SJSA1 (cell line): ENCODE measurements at regions not wholly inside any gene's neighbourhood (a gene's known extent, or its start where the extent isn't known, plus 50 kb on each side); places are given as distances from the start of the nearest gene placed in this dataset.
"Not testable (repeated sequence)": the region's sequence is repeated elsewhere in the genome, so short reads cannot be mapped to it uniquely, and the experiment has no call there.

Experiments used
- DNase-seq, 2 experiments: peaks; one replicate each; pipeline ENCODE4 v3.0.0-alpha.2; 2015 to 2020; ENCODE audit warnings: low spot score in 2 of 2, low read depth in 1 of 2
- H3K27ac ChIP-seq: fragments of 250-450 bp; sonication (Bioruptor Pico); 2 replicates; pipeline ENCODE4 v1.5.1; 2020; ENCODE audit warnings: mild to moderate bottlenecking, moderate library complexity
- H3K27me3 ChIP-seq: fragments of 250-450 bp; sonication (Bioruptor Pico); replicated peaks from 2 replicates; pipeline ENCODE4 v1.5.1; 2020; ENCODE audit warnings: mild to moderate bottlenecking, moderate library complexity
- H3K36me3 ChIP-seq: fragments of 250-450 bp; sonication (Bioruptor Pico); 2 replicates; pipeline ENCODE4 v1.5.1; 2020; ENCODE audit warnings: mild to moderate bottlenecking
- H3K4me1 ChIP-seq: fragments of 250-450 bp; sonication (Bioruptor Pico); replicated peaks from 2 replicates; pipeline ENCODE4 v1.6.1; 2021; ENCODE audit warnings: mild to moderate bottlenecking
- H3K4me3 ChIP-seq: fragments of 250-450 bp; sonication (Bioruptor Pico); 2 replicates; pipeline ENCODE4 v1.5.1; 2020; ENCODE audit warnings: mild to moderate bottlenecking
- H3K9me3 ChIP-seq: fragments of 250-450 bp; sonication (Bioruptor Pico); replicated peaks from 2 replicates; pipeline ENCODE4 v1.5.1; 2020; ENCODE audit warnings: mild to moderate bottlenecking

GRCh38 chr22:49691256-49691655 is 136.4 kb downstream of the BRD1 start:
- no peaks in the 10 kb centered on the region for H3K9me3 ChIP-seq
- peaks cover 14% of the 10 kb centered on the region; the same call in 1 of the 2 replicates for H3K4me1 ChIP-seq
- H3K36me3 ChIP-seq = no peaks in the 10 kb centered on the region
- H3K27me3 ChIP-seq = peaks cover 4% of the 10 kb centered on the region
- peak in 1 of 2 experiments; percentile 15 for DNase-seq
- no peak overlapping the region for H3K27ac ChIP-seq
- H3K4me3 ChIP-seq = no peak overlapping the region

GRCh38 chr22:49690454-49690853 is 137.2 kb downstream of the BRD1 start:
- Histone ChIP-seq H3K27me3 (peaks cover 4% of the 10 kb centered on the region), H3K36me3 (no peaks in the 10 kb centered on the region), H3K4me3 (no peak overlapping the region), H3K9me3 (no peaks in the 10 kb centered on the region), H3K4me1 (peaks cover 14% of the 10 kb centered on the region; the same call in 1 of the 2 replicates), H3K27ac (no peak overlapping the region)
- DNase-seq = peak in 1 of 2 experiments; percentile 41

GRCh38 chr22:49689858-49690257 is 137.8 kb downstream of the BRD1 start:
- DNase-seq = peak in 1 of 2 experiments; percentile 46
- H3K27ac ChIP-seq = no peak overlapping the region
- H3K36me3 ChIP-seq = no peaks in the 10 kb centered on the region
- no peak overlapping the region for H3K4me3 ChIP-seq
- H3K9me3 ChIP-seq = no peaks in the 10 kb centered on the region
- peaks cover 4% of the 10 kb centered on the region for H3K27me3 ChIP-seq
- H3K4me1 ChIP-seq = peaks cover 14% of the 10 kb centered on the region; the same call in 1 of the 2 replicates

GRCh38 chr22:49689255-49689770 is 138.4 kb downstream of the BRD1 start:
- peaks cover 4% of the 10 kb centered on the region for H3K27me3 ChIP-seq
- no peak overlapping the region for H3K27ac ChIP-seq
- H3K36me3 ChIP-seq = no peaks in the 10 kb centered on the region
- DNase-seq = peak in 1 of 2 experiments; percentile 34
- peaks cover 14% of the 10 kb centered on the region; the same call in 1 of the 2 replicates for H3K4me1 ChIP-seq
- no peak overlapping the region for H3K4me3 ChIP-seq
- H3K9me3 ChIP-seq = no peaks in the 10 kb centered on the region

GRCh38 chr22:49688516-49689254 is 139.0 kb downstream of the BRD1 start:
- no peaks in the 10 kb centered on the region for H3K9me3 ChIP-seq
- peaks cover 14% of the 10 kb centered on the region; the same call in 1 of the 2 replicates for H3K4me1 ChIP-seq
- H3K4me3 ChIP-seq = no peak overlapping the region
- H3K36me3 ChIP-seq = no peaks in the 10 kb centered on the region; the same call in 1 of the 2 replicates
- H3K27me3 ChIP-seq = peaks cover 4% of the 10 kb centered on the region
- no peak overlapping the region for H3K27ac ChIP-seq
- peak in 1 of 2 experiments; percentile 28 for DNase-seq

GRCh38 chr22:49687786-49688515 is 139.7 kb downstream of the BRD1 start:
- H3K27ac ChIP-seq = no peak overlapping the region
- peak in 1 of 2 experiments; percentile 39 for DNase-seq
- H3K27me3 ChIP-seq = peaks cover 4% of the 10 kb centered on the region
- H3K4me3 ChIP-seq = no peak overlapping the region
- peaks cover 14% of the 10 kb centered on the region; the same call in 1 of the 2 replicates for H3K4me1 ChIP-seq
- H3K9me3 ChIP-seq = no peaks in the 10 kb centered on the region
- no peaks in the 10 kb centered on the region; the same call in 1 of the 2 replicates for H3K36me3 ChIP-seq

GRCh38 chr22:49687333-49687732 is 140.3 kb downstream of the BRD1 start:
- H3K4me1 ChIP-seq = peaks cover 14% of the 10 kb centered on the region; the same call in 1 of the 2 replicates
- no peak overlapping the region for H3K4me3 ChIP-seq
- H3K9me3 ChIP-seq = no peaks in the 10 kb centered on the region
- peak in 1 of 2 experiments; percentile 37 for DNase-seq
- no peak overlapping the region for H3K27ac ChIP-seq
- peaks cover 4% of the 10 kb centered on the region for H3K27me3 ChIP-seq
- H3K36me3 ChIP-seq = no peaks in the 10 kb centered on the region; the same call in 1 of the 2 replicates

GRCh38 chr22:49686495-49687219 is 141.0 kb downstream of the BRD1 start:
- no peaks in the 10 kb centered on the region; the same call in 1 of the 2 replicates for H3K36me3 ChIP-seq
- no peaks in the 10 kb centered on the region for H3K9me3 ChIP-seq
- H3K4me3 ChIP-seq = no peak overlapping the region
- H3K27ac ChIP-seq = no peak overlapping the region
- H3K27me3 ChIP-seq = peaks cover 4% of the 10 kb centered on the region
- DNase-seq = peak in 1 of 2 experiments; percentile 36
- peaks cover 14% of the 10 kb centered on the region; the same call in 1 of the 2 replicates for H3K4me1 ChIP-seq

GRCh38 chr22:49685686-49686085 is 142.0 kb downstream of the BRD1 start:
- Histone ChIP-seq H3K4me1 (peaks cover 8% of the 10 kb centered on the region; the same call in 1 of the 2 replicates), H3K27me3 (no peaks in the 10 kb centered on the region; the same call in 1 of the 2 replicates), H3K36me3 (no peaks in the 10 kb centered on the region; the same call in 1 of the 2 replicates), H3K4me3 (no peak overlapping the region), H3K9me3 (no peaks in the 10 kb centered on the region), H3K27ac (no peak overlapping the region)
- peak in 1 of 2 experiments; percentile 21 for DNase-seq

GRCh38 chr22:49685116-49685515 is 142.6 kb downstream of the BRD1 start:
- H3K9me3 ChIP-seq = no peaks in the 10 kb centered on the region
- peaks cover 8% of the 10 kb centered on the region; the same call in 1 of the 2 replicates for H3K4me1 ChIP-seq
- no peak overlapping the region for H3K27ac ChIP-seq
- no peak overlapping the region for H3K4me3 ChIP-seq
- no peaks in the 10 kb centered on the region; the same call in 1 of the 2 replicates for H3K27me3 ChIP-seq
- no peaks in the 10 kb centered on the region; the same call in 1 of the 2 replicates for H3K36me3 ChIP-seq
- peak in 1 of 2 experiments; percentile 32 for DNase-seq

GRCh38 chr22:49683032-49683431 is 144.6 kb downstream of the BRD1 start:
- Histone ChIP-seq H3K27me3 (peaks cover 9% of the 10 kb centered on the region), H3K36me3 (no peaks in the 10 kb centered on the region; the same call in 1 of the 2 replicates), H3K4me3 (no peak overlapping the region), H3K4me1 (no peaks in the 10 kb centered on the region), H3K9me3 (no peaks in the 10 kb centered on the region), H3K27ac (no peak overlapping the region)
- no peak for DNase-seq

- not testable (repeated sequence) for DNase-seq, H3K4me3 ChIP-seq, H3K36me3 ChIP-seq, H3K9me3 ChIP-seq, H3K27ac ChIP-seq, H3K4me1 ChIP-seq
- H3K27me3 ChIP-seq = peaks cover 13% of the 10 kb centered on the region
These were observed 146.9 kb downstream of the BRD1 start for GRCh38 chr22:49680819-49681218.

- Histone ChIP-seq H3K4me1 (no peaks in the 10 kb centered on the region), H3K36me3 (no peaks in the 10 kb centered on the region; the same call in 1 of the 2 replicates), H3K9me3 (no peaks in the 10 kb centered on the region), H3K27ac (no peak overlapping the region), H3K4me3 (no peak overlapping the region), H3K27me3 (peaks cover 13% of the 10 kb centered on the region)
- DNase-seq = no peak
These were observed 148.9 kb downstream of the BRD1 start for GRCh38 chr22:49678842-49679170.
